AG09319 (cell line): ENCODE measurements at regions not wholly inside any gene's neighbourhood (a gene's known extent, or its start where the extent isn't known, plus 50 kb on each side); places are given as distances from the start of the nearest gene placed in this dataset.

Source experiments
- DNase-seq: peaks from one replicate; pipeline ENCODE4 v3.0.0-alpha.2; 2010; ENCODE audit warnings: low read depth; ENCODE audit errors: extremely low read depth
- CTCF ChIP-seq: IDR thresholded peaks from 2 replicates; pipeline ENCODE4 v1.5.1; 2011; ENCODE audit warnings: low read depth, mild to moderate bottlenecking, inconsistent platforms, low read length, moderate library complexity

GRCh38 chr14:44663136-44663535 lies 156.1 kb upstream of the FSCB start:
- DNase-seq, result no peak
- no peak for TF ChIP-seq CTCF

- TF ChIP-seq CTCF, result no peak
- DNase-seq, result no peak
Measured at GRCh38 chr14:44662250-44662891, 155.3 kb upstream of the FSCB start.

GRCh38 chr14:44658389-44658696 lies 151.3 kb upstream of the FSCB start:
- TF ChIP-seq CTCF, result no peak
- DNase-seq, result no peak

GRCh38 chr14:44657696-44658388 lies 150.8 kb upstream of the FSCB start:
- peak; percentile 32 for TF ChIP-seq CTCF
- no peak for DNase-seq

GRCh38 chr14:44657203-44657602 lies 150.1 kb upstream of the FSCB start:
- no peak for DNase-seq
- TF ChIP-seq CTCF, result no peak

GRCh38 chr14:44654591-44654990 lies 147.5 kb upstream of the FSCB start:
- TF ChIP-seq CTCF, result no peak
- DNase-seq, result no peak

- DNase-seq, result no peak
- no peak for TF ChIP-seq CTCF
Measured at GRCh38 chr14:44653641-44654040, 146.6 kb upstream of the FSCB start.
